GM12864 (cell line): ENCODE measurements at regions not wholly inside any gene's neighbourhood (a gene's known extent, or its start where the extent isn't known, plus 50 kb on each side); places are given as distances from the start of the nearest gene placed in this dataset.
"Not testable (repeated sequence)": the region's sequence is repeated elsewhere in the genome, so short reads cannot be mapped to it uniquely, and the experiment has no call there.

Source experiments
- DNase-seq: peaks from one replicate; pipeline ENCODE4 v3.0.0-alpha.2; 2011; ENCODE audit warnings: low read depth
- H3K4me3 ChIP-seq: 2 replicates; pipeline ENCODE4 v1.5.1; 2011; ENCODE audit warnings: mild to moderate bottlenecking, low read depth, low read length, control low read depth
- CTCF ChIP-seq: IDR thresholded peaks from 2 replicates; pipeline ENCODE4 v1.5.1; 2011; ENCODE audit warnings: low read depth, mild to moderate bottlenecking, moderate library complexity, low read length, control low read depth, inconsistent platforms; ENCODE audit errors: missing control alignments

- peak; percentile 95 for DNase-seq
- TF ChIP-seq CTCF, result no peak
- no peak overlapping the region; the same call in 1 of the 2 replicates for H3K4me3 ChIP-seq
Measured at GRCh38 chr3:71984843-71985613, 200.1 kb upstream of the PROK2 start.

GRCh38 chr3:71983694-71984093, 198.7 kb upstream of the PROK2 start:
- H3K4me3 ChIP-seq, result no peak overlapping the region
- no peak for TF ChIP-seq CTCF
- DNase-seq, result no peak

- not testable (repeated sequence) for H3K4me3 ChIP-seq
- peak; percentile 90 for DNase-seq
Measured at GRCh38 chr3:71982506-71983258, 197.7 kb upstream of the PROK2 start.

- no peak overlapping the region for H3K4me3 ChIP-seq
- no peak for TF ChIP-seq CTCF
- no peak for DNase-seq
Measured at GRCh38 chr3:71979175-71979574, 194.2 kb upstream of the PROK2 start.

- TF ChIP-seq CTCF, result no peak
- DNase-seq, result peak; percentile 66
- H3K4me3 ChIP-seq, result peak overlapping the region; percentile 38
Measured at GRCh38 chr3:71978150-71978721, 193.3 kb upstream of the PROK2 start.

- no peak for DNase-seq
- no peak overlapping the region for H3K4me3 ChIP-seq
- no peak for TF ChIP-seq CTCF
Measured at GRCh38 chr3:71977525-71977924, 192.6 kb upstream of the PROK2 start.

GRCh38 chr3:71975573-71975972, 190.6 kb upstream of the PROK2 start:
- H3K4me3 ChIP-seq, result no peak overlapping the region
- DNase-seq, result no peak
- TF ChIP-seq CTCF, result no peak
